CD14-positive monocyte (primary cell): ENCODE measurements at regions not wholly inside any gene's neighbourhood (a gene's known extent, or its start where the extent isn't known, plus 50 kb on each side); places are given as distances from the start of the nearest gene placed in this dataset.

Experiments
- DNase-seq, 3 donors: peaks; one replicate each; pipeline ENCODE4 v3.0.0-alpha.2; 2011 to 2022
- H2AFZ ChIP-seq: 2 replicates; pipeline ENCODE4 v1.6.0; 2012; ENCODE audit warnings: mild to moderate bottlenecking, low read depth, low read length, inconsistent platforms; ENCODE audit not compliant: insufficient read depth, poor library complexity, severe bottlenecking
- H3K27ac ChIP-seq, 2 donors: 1 replicate in 1 of 2; 2 replicates in 1 of 2; pipeline ENCODE4 v1.5.1; 2012 to 2013; ENCODE audit warnings: low read length in 2 of 2, control low read depth in 1 of 2, inconsistent platforms in 1 of 2, low read depth in 1 of 2, mild to moderate bottlenecking in 1 of 2
- H3K27me3 ChIP-seq, 2 donors: one replicate each; pipeline versions ENCODE4 v1.6.0 to v1.6.1; 2011 to 2013; ENCODE audit warnings: low read length in 2 of 2; ENCODE audit not compliant: control insufficient read depth in 2 of 2, insufficient read depth in 2 of 2
- H3K36me3 ChIP-seq, 2 donors: replicated peaks in 1 of 2; 1 replicate in 1 of 2; 2 replicates in 1 of 2; pipeline versions ENCODE4 v1.5.1 to v1.6.1; 2012 to 2013; ENCODE audit warnings: low read length in 2 of 2, control low read depth in 1 of 2, inconsistent platforms in 1 of 2, mild to moderate bottlenecking in 1 of 2; ENCODE audit not compliant: insufficient read depth in 2 of 2, control insufficient read depth in 1 of 2
- H3K4me1 ChIP-seq, 2 donors: 1 replicate in 1 of 2; 2 replicates in 1 of 2; pipeline versions ENCODE4 v1.5.1 to v1.6.1; 2012 to 2013; ENCODE audit warnings: low read length in 2 of 2, control low read depth in 1 of 2, inconsistent platforms in 1 of 2, mild to moderate bottlenecking in 1 of 2, moderate library complexity in 1 of 2; ENCODE audit not compliant: insufficient read depth in 2 of 2, control insufficient read depth in 1 of 2
- H3K4me2 ChIP-seq: replicated peaks from 2 replicates; pipeline ENCODE3; 2012; ENCODE audit warnings: low read length, moderate library complexity, mild to moderate bottlenecking; ENCODE audit not compliant: poor library complexity, severe bottlenecking; ENCODE audit errors: extremely low read depth
- H3K4me3 ChIP-seq, 3 experiments: fragments of 200-600 bp in 1 of 3; sonication (generic) in 1 of 3; replicated peaks in 1 of 3; 1 replicate in 2 of 3; 2 replicates in 1 of 3; pipeline ENCODE4 v1.5.1; 2011 to 2013; ENCODE audit warnings: low read length in 3 of 3, mild to moderate bottlenecking in 3 of 3, control low read depth in 2 of 3, low read depth in 2 of 3, inconsistent platforms in 1 of 3, moderate library complexity in 1 of 3
- H3K79me2 ChIP-seq: 2 replicates; pipeline ENCODE4 v1.6.0; 2012; ENCODE audit warnings: mild to moderate bottlenecking, control low read depth, inconsistent platforms, low read length, moderate library complexity; ENCODE audit not compliant: insufficient read depth
- H3K9ac ChIP-seq: 2 replicates; pipeline ENCODE4 v1.6.0; 2017; ENCODE audit warnings: low read length, mild to moderate bottlenecking; ENCODE audit not compliant: insufficient read depth, poor library complexity, severe bottlenecking
- H3K9me3 ChIP-seq, 2 donors: replicated peaks in 1 of 2; 1 replicate in 1 of 2; 2 replicates in 1 of 2; pipeline versions ENCODE4 v1.5.1 to v1.6.1; 2012 to 2013; ENCODE audit warnings: low read length in 2 of 2, control low read depth in 1 of 2; ENCODE audit not compliant: control insufficient read depth in 1 of 2, insufficient read depth in 1 of 2
- H4K20me1 ChIP-seq: 2 replicates; pipeline ENCODE4 v1.6.0; 2012; ENCODE audit warnings: mild to moderate bottlenecking, low read length, control low read depth, moderate library complexity; ENCODE audit not compliant: insufficient read depth
- H3K27ac Mint-ChIP-seq, 7 donors: one replicate each; pipeline ENCODE4 v1.8.0; 2020; ENCODE audit warnings: mild to moderate bottlenecking in 7 of 7, mixed read lengths in 7 of 7, moderate library complexity in 6 of 7, inconsistent platforms in 2 of 7
- H3K27me3 Mint-ChIP-seq, 3 donors: one replicate each; pipeline ENCODE4 v1.8.0; 2021 to 2022; ENCODE audit warnings: low read depth in 3 of 3, mild to moderate bottlenecking in 3 of 3, mixed read lengths in 3 of 3, moderate library complexity in 3 of 3, inconsistent platforms in 1 of 3
- H3K36me3 Mint-ChIP-seq, 2 donors: one replicate each; pipeline ENCODE4 v1.8.0; 2020; ENCODE audit warnings: mixed read lengths in 2 of 2, inconsistent platforms in 1 of 2, mild to moderate bottlenecking in 1 of 2
- H3K4me1 Mint-ChIP-seq: one replicate; pipeline ENCODE4 v1.8.0; 2020; ENCODE audit warnings: mild to moderate bottlenecking, mixed read lengths
- H3K4me3 Mint-ChIP-seq, 2 donors: one replicate each; pipeline ENCODE4 v1.8.0; 2020; ENCODE audit warnings: mild to moderate bottlenecking in 2 of 2, mixed read lengths in 2 of 2, moderate library complexity in 1 of 2
- H3K9me3 Mint-ChIP-seq, 7 donors: one replicate each; pipeline ENCODE4 v1.8.0; 2020 to 2022; ENCODE audit warnings: mixed read lengths in 7 of 7, mild to moderate bottlenecking in 6 of 7, moderate library complexity in 6 of 7, inconsistent platforms in 2 of 7
- WGBS: methylation state at CpG from one replicate; pipeline ENCODE4 v1.1.5; 2013; ENCODE audit warnings: missing lambda C conversion rate; ENCODE audit not compliant: insufficient coverage; 5-methylcytosine and 5-hydroxymethylcytosine counted together
- intact Hi-C, 2 donors: fragments of 100-400 bp; cut with micrococcal nuclease; formaldehyde crosslinking; loops; one replicate each; pipeline versions ENCODE4 v1.15.0 to v1.15.1; 2023
- TF ChIP-seq, protein P1 (sequence below): fragments of 200-600 bp; IDR thresholded peaks from one replicate; pipeline ENCODE4 v1.8.0; 2022; ENCODE audit warnings: antibody characterized with exemption, mild to moderate bottlenecking

DNA sequence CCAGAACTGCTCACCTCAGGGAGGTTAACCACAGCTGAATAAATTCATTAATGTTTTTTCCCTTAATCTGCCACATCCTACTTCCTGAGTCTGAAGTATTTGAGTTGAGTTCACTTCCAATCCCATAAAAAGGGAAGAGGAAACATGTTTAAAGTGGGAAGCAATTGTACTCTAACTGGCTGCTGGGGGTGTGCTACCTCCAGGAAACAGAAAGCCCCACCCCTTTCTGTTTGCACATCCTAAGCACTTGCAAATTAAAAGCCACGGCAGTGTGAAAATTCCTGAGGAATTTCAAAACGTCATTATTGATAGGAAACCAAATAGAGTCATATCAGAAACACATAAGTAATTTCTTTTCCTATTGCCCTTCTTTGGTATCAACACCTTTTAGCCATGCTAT is 307.0 kb upstream of the NR5A2 start:
- Mint-ChIP-seq H3K27me3 (peaks cover 0 to 3% (median 2%) of the 10 kb centered on the region in 3 donors), H3K4me3 (no peak overlapping the region), H3K27ac (no peak overlapping the region), H3K4me1 (peaks cover 2% of the 10 kb centered on the region), H3K36me3 (no peaks in the 10 kb centered on the region), H3K9me3 (no peaks in the 10 kb centered on the region)
- H3K36me3 ChIP-seq: no peaks in the 10 kb centered on the region
- no peaks in the 10 kb centered on the region for H3K4me1 ChIP-seq
- H3K9ac ChIP-seq: no peak overlapping the region
- TF ChIP-seq, protein P1, sequence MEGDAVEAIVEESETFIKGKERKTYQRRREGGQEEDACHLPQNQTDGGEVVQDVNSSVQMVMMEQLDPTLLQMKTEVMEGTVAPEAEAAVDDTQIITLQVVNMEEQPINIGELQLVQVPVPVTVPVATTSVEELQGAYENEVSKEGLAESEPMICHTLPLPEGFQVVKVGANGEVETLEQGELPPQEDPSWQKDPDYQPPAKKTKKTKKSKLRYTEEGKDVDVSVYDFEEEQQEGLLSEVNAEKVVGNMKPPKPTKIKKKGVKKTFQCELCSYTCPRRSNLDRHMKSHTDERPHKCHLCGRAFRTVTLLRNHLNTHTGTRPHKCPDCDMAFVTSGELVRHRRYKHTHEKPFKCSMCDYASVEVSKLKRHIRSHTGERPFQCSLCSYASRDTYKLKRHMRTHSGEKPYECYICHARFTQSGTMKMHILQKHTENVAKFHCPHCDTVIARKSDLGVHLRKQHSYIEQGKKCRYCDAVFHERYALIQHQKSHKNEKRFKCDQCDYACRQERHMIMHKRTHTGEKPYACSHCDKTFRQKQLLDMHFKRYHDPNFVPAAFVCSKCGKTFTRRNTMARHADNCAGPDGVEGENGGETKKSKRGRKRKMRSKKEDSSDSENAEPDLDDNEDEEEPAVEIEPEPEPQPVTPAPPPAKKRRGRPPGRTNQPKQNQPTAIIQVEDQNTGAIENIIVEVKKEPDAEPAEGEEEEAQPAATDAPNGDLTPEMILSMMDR: no peak
- DNase-seq: no peak
- H3K27me3 ChIP-seq: no peaks in the 10 kb centered on the region
- no peaks in the 10 kb centered on the region for H4K20me1 ChIP-seq
- no peaks in the 10 kb centered on the region for H3K79me2 ChIP-seq
- H2AFZ ChIP-seq: no peak overlapping the region
- intact Hi-C loops: no loop called here
- H3K4me3 ChIP-seq: no peak overlapping the region
- H3K4me2 ChIP-seq: no peak overlapping the region
- H3K9me3 ChIP-seq: no peaks in the 10 kb centered on the region
- 0% methylated on average over 2 of the region's 2 CpGs for WGBS
- no peak overlapping the region for H3K27ac ChIP-seq

DNA sequence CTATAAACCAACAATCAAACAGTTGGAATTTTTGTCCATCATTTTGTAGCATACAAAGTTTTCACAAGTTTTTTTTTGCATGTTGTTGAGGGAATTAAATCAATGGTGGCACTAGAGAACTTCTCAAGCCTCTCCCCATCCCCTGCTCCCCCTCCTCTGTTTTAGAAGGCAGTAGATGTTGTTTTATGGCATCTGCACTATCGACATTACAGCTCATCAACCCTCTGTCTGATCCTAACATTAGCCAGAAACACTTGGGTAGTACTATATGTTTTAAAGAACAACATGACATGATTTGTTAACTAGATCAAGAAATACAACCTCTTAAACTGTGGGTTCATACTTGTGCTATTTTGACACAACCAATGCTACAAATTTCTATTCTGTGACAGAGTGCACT is 306.5 kb upstream of the NR5A2 start:
- no peaks in the 10 kb centered on the region for H3K27me3 ChIP-seq
- no CpG with 5 or more reads among the region's 1 CpG for WGBS

More for the DNA sequence above, 306.5 kb upstream of the NR5A2 start:
- Histone ChIP-seq H3K79me2 (no peaks in the 10 kb centered on the region), H3K4me2 (no peak overlapping the region), H3K4me1 (no peaks in the 10 kb centered on the region), H3K9ac (no peak overlapping the region), H3K36me3 (no peaks in the 10 kb centered on the region), H4K20me1 (no peaks in the 10 kb centered on the region), H3K27ac (no peak overlapping the region), H2AFZ (no peak overlapping the region), H3K9me3 (no peaks in the 10 kb centered on the region), H3K4me3 (no peak overlapping the region)
- H3K4me3 Mint-ChIP-seq: no peak overlapping the region
- peaks cover 0 to 3% (median 2%) of the 10 kb centered on the region in 3 donors for H3K27me3 Mint-ChIP-seq
- TF ChIP-seq, protein P1: no peak
- H3K9me3 Mint-ChIP-seq: no peaks in the 10 kb centered on the region
- no peaks in the 10 kb centered on the region for H3K36me3 Mint-ChIP-seq
- intact Hi-C loops: no loop called here
- peaks cover 2% of the 10 kb centered on the region for H3K4me1 Mint-ChIP-seq
- DNase-seq: no peak
- no peak overlapping the region for H3K27ac Mint-ChIP-seq
